ENCODE measurements at regions not wholly inside any gene's neighbourhood (a gene's known extent, or its start where the extent isn't known, plus 50 kb on each side); places are given as distances from the start of the nearest gene placed in this dataset.

DNA sequence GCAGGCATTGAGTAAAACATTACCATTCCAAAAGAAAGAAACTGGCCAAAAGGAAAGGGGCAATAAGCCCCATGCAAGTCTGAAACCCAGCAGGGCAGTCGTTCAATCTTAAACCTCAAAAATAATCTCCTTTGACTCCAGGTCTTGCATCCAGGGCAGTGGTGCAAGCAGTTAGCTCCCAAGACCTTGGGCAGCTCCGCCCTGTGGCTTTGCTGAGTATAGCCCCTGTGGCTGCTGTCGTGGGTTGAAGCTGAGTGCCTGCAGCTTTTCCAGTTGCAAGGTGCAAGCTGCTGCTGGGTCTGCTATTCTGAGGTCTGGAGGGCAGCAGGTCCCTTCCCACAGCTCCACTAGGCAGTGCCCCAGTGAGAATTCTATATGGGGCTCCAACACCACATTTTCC is 580.1 kb upstream of the AUTS2 start:
- TF ChIP-seq, protein P1, sequence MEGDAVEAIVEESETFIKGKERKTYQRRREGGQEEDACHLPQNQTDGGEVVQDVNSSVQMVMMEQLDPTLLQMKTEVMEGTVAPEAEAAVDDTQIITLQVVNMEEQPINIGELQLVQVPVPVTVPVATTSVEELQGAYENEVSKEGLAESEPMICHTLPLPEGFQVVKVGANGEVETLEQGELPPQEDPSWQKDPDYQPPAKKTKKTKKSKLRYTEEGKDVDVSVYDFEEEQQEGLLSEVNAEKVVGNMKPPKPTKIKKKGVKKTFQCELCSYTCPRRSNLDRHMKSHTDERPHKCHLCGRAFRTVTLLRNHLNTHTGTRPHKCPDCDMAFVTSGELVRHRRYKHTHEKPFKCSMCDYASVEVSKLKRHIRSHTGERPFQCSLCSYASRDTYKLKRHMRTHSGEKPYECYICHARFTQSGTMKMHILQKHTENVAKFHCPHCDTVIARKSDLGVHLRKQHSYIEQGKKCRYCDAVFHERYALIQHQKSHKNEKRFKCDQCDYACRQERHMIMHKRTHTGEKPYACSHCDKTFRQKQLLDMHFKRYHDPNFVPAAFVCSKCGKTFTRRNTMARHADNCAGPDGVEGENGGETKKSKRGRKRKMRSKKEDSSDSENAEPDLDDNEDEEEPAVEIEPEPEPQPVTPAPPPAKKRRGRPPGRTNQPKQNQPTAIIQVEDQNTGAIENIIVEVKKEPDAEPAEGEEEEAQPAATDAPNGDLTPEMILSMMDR (conservative IDR thresholded peaks at IDR 0.05; ENCODE audit: low read depth, low read length), result 0 out of 2 replicates have a peak, but pooled peaks have one; percentile 10
- no peak for TF ChIP-seq EZH2 (IDR thresholded peaks at IDR 0.05; ENCODE audit: borderline replicate concordance, low read depth, low read length, poor library complexity, severe bottlenecking)

All from A673 (cell line).